Natural killer cell (primary cell): ENCODE measurements at regions not wholly inside any gene's neighbourhood (a gene's known extent, or its start where the extent isn't known, plus 50 kb on each side); places are given as distances from the start of the nearest gene placed in this dataset.
"Not testable (repeated sequence)": the region's sequence is repeated elsewhere in the genome, so short reads cannot be mapped to it uniquely, and the experiment has no call there.

Experiments used
- ATAC-seq, 3 donors: fragments of 150-1000 bp in 2 of 3; fragments of 200-7000 bp in 1 of 3; cut with Tn5 transposase; 1 replicate in 1 of 3; 2 replicates in 2 of 3; pipeline ENCODE4 v1.10.0; 2021; ENCODE audit warnings: mild to moderate bottlenecking in 2 of 3, moderate library complexity in 2 of 3
- DNase-seq, 2 donors: peaks; one replicate each; pipeline versions ENCODE4 v3.0.0 to v3.0.0-alpha.2; 2013 to 2021; ENCODE audit warnings: mixed read lengths in 1 of 2
- H3K27ac ChIP-seq: one replicate; pipeline ENCODE4 v1.5.1; 2013; ENCODE audit warnings: mild to moderate bottlenecking, low read length
- H3K27me3 ChIP-seq: one replicate; pipeline ENCODE4 v1.6.1; 2013; ENCODE audit warnings: low read length; ENCODE audit not compliant: control insufficient read depth, insufficient read depth
- H3K36me3 ChIP-seq: one replicate; pipeline ENCODE4 v1.6.1; 2013; ENCODE audit warnings: low read length; ENCODE audit not compliant: control insufficient read depth, insufficient read depth
- H3K4me1 ChIP-seq: one replicate; pipeline ENCODE4 v1.6.1; 2013; ENCODE audit warnings: low read length; ENCODE audit not compliant: control insufficient read depth, insufficient read depth
- H3K4me3 ChIP-seq: one replicate; pipeline ENCODE4 v1.5.1; 2013; ENCODE audit warnings: low read length
- H3K9me3 ChIP-seq: one replicate; pipeline ENCODE4 v1.6.1; 2013; ENCODE audit warnings: low read length; ENCODE audit not compliant: control insufficient read depth, insufficient read depth
- H3K27ac Mint-ChIP-seq, 2 donors: one replicate each; pipeline ENCODE4 v1.8.0; 2022; ENCODE audit warnings: mild to moderate bottlenecking in 2 of 2, mixed read lengths in 2 of 2, moderate library complexity in 1 of 2
- H3K27me3 Mint-ChIP-seq, 2 donors: one replicate each; pipeline ENCODE4 v1.8.0; 2022; ENCODE audit warnings: low read depth in 2 of 2, mixed read lengths in 2 of 2
- H3K36me3 Mint-ChIP-seq: one replicate; pipeline ENCODE4 v1.8.0; 2022; ENCODE audit warnings: mixed read lengths
- H3K4me1 Mint-ChIP-seq, 2 donors: one replicate each; pipeline ENCODE4 v1.8.0; 2022; ENCODE audit warnings: mixed read lengths in 2 of 2
- H3K4me3 Mint-ChIP-seq: one replicate; pipeline ENCODE4 v1.8.0; 2022; ENCODE audit warnings: mild to moderate bottlenecking, moderate library complexity, mixed read lengths
- H3K9me3 Mint-ChIP-seq, 2 donors: one replicate each; pipeline ENCODE4 v1.8.0; 2022; ENCODE audit warnings: mixed read lengths in 2 of 2
- whole genome bisulfite sequencing: methylation state at CpG from one replicate; pipeline ENCODE4 v1.1.7; 2013; ENCODE audit warnings: missing lambda C conversion rate; ENCODE audit not compliant: insufficient coverage; 5-methylcytosine and 5-hydroxymethylcytosine counted together
- intact Hi-C: fragments of 100-400 bp; cut with micrococcal nuclease; formaldehyde crosslinking; loops from one replicate; pipeline ENCODE4 v1.14.2; 2022
- TF ChIP-seq, protein P1 (sequence below): fragments of 200-600 bp; IDR thresholded peaks from one replicate; pipeline ENCODE4 v1.8.0; 2022; ENCODE audit warnings: antibody characterized with exemption

DNA sequence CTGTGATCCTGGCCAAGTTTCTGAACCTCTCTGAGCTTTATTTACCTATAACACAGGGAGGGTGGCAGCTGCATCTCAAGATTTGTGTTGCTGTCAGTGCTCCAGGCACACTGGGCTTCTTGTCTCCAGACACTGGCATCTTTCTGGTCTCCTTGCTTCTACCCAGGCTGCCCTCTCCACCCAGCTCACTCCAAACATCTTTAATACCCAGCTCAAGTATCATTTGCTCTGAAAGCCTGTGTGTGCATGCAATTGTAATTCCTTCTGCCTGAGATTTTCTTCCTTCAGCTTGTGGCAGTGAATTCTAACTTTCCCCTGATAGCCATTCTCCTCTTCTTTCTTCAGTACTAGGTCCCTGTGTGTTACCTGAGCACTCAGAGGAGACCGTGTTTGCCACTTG is 50.7 kb upstream of the USP7 start:
- Mint-ChIP-seq H3K36me3 (peaks cover 9% of the 10 kb centered on the region), H3K4me1 (no peaks in the 10 kb centered on the region), H3K27me3 (peaks cover 7% of the 10 kb centered on the region in 2 donors), H3K4me3 (no peak overlapping the region), H3K27ac (no peak overlapping the region), H3K9me3 (peaks cover 0 to 5% of the 10 kb centered on the region in 2 donors)
- Histone ChIP-seq H3K4me1 (no peaks in the 10 kb centered on the region), H3K4me3 (no peak overlapping the region), H3K27me3 (no peaks in the 10 kb centered on the region), H3K27ac (no peak overlapping the region), H3K36me3 (no peaks in the 10 kb centered on the region), H3K9me3 (peaks cover 8% of the 10 kb centered on the region)
- 100% methylated on average over 1 of the region's 1 CpG for WGBS
- ATAC-seq, result no peak
- DNase-seq, result no peak
- intact Hi-C loops, result no loop called here
- TF ChIP-seq, protein P1, sequence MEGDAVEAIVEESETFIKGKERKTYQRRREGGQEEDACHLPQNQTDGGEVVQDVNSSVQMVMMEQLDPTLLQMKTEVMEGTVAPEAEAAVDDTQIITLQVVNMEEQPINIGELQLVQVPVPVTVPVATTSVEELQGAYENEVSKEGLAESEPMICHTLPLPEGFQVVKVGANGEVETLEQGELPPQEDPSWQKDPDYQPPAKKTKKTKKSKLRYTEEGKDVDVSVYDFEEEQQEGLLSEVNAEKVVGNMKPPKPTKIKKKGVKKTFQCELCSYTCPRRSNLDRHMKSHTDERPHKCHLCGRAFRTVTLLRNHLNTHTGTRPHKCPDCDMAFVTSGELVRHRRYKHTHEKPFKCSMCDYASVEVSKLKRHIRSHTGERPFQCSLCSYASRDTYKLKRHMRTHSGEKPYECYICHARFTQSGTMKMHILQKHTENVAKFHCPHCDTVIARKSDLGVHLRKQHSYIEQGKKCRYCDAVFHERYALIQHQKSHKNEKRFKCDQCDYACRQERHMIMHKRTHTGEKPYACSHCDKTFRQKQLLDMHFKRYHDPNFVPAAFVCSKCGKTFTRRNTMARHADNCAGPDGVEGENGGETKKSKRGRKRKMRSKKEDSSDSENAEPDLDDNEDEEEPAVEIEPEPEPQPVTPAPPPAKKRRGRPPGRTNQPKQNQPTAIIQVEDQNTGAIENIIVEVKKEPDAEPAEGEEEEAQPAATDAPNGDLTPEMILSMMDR, result no peak

DNA sequence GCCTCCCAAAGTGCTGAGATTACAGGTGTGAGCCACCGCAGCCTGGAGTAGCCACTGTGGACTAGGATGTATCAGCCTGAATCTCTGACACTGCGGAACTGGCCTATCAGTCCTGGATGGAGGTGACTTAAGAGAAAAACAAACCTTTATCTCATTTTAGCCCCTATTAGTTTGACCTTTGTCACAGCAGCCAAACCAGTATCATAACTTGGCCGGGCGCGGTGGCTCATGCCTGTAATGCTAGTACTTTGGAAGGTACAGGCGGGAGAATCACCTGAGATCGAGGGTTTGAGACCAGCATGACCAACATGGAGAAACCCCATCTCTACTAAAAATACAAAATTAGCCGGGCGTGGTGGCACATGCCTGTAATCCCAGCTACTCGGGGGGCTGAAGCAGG is 51.8 kb upstream of the USP7 start:
- H3K27ac ChIP-seq, result no peak overlapping the region
- WGBS, result 98% methylated on average over 7 of the region's 10 CpGs
- no peak overlapping the region for H3K4me3 ChIP-seq
- Mint-ChIP-seq H3K27ac (no peak overlapping the region), H3K9me3 (peaks cover 0 to 5% of the 10 kb centered on the region in 2 donors), H3K4me1 (no peaks in the 10 kb centered on the region), H3K36me3 (peaks cover 9% of the 10 kb centered on the region), H3K27me3 (peaks cover 7% of the 10 kb centered on the region in 2 donors), H3K4me3 (no peak overlapping the region)
- H3K9me3 ChIP-seq, result peaks cover 8% of the 10 kb centered on the region
- no peaks in the 10 kb centered on the region for H3K36me3 ChIP-seq
- intact Hi-C loops, result no loop called here
- no peaks in the 10 kb centered on the region for H3K4me1 ChIP-seq
- ATAC-seq (no peak), DNase-seq (no peak)
- TF ChIP-seq, protein P1, result no peak
- no peaks in the 10 kb centered on the region for H3K27me3 ChIP-seq

DNA sequence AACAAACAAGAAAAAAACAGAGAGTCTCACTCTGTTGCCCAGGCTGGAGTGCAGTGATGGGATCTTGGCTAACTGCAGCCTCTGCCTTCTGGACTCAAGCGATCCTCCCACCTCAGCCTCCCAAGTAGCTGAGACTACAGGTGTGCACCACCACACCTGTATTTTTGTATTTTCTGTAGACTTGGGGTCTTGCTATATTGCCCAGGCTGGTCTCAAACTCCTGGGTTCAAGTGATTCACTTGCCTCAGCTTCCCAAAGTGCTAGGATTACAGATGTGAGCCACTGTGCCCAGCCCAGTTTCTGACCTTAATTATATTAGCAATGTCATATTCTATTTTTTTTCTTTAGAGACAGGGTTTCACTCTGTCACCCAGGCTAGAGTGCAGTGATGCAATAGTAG is 52.3 kb upstream of the USP7 start:
- DNase-seq, H3K27ac Mint-ChIP-seq, H3K4me1 ChIP-seq, H3K27ac ChIP-seq, intact Hi-C loops, H3K4me3 Mint-ChIP-seq, H3K27me3 Mint-ChIP-seq, H3K36me3 ChIP-seq, ATAC-seq, H3K4me1 Mint-ChIP-seq, H3K4me3 ChIP-seq, H3K9me3 ChIP-seq, H3K27me3 ChIP-seq, H3K36me3 Mint-ChIP-seq, H3K9me3 Mint-ChIP-seq: not testable (repeated sequence)
- WGBS, result 100% methylated on average over 1 of the region's 1 CpG

DNA sequence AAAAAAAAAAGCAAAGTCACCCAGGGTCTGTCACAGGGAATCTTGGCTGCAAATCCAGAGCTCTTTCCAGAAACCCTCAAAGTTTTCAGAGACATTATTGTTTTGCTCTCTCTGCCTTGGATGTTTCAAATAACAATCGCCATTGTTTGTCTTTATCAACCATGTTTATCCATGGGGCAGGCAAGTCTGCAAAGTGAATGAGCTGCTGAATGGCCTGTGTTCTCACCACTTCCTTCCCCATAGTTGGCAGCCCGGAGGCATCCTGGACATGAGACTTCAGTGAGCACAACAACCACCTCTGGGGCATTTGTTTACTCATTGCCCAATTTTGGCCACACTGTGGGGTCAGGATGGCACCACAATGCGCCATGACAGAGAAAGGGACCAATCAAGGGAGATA is 53.1 kb upstream of the USP7 start:
- TF ChIP-seq, protein P1, result no peak
- peaks cover 8% of the 10 kb centered on the region for H3K9me3 ChIP-seq
- no peaks in the 10 kb centered on the region for H3K27me3 ChIP-seq
- no peaks in the 10 kb centered on the region for H3K36me3 ChIP-seq
- no peaks in the 10 kb centered on the region for H3K4me1 ChIP-seq
- peaks cover 0 to 5% of the 10 kb centered on the region in 2 donors for H3K9me3 Mint-ChIP-seq
- H3K27ac ChIP-seq, result no peak overlapping the region
- H3K36me3 Mint-ChIP-seq, result peaks cover 9% of the 10 kb centered on the region
- WGBS, result 49% methylated on average over 3 of the region's 3 CpGs
- no peak overlapping the region for H3K4me3 ChIP-seq
- ATAC-seq (no peak), DNase-seq (no peak)
- intact Hi-C loops, result no loop called here
- H3K4me3 Mint-ChIP-seq, result no peak overlapping the region
- H3K27me3 Mint-ChIP-seq, result peaks cover 7 to 11% of the 10 kb centered on the region in 2 donors
- no peak overlapping the region for H3K27ac Mint-ChIP-seq
- no peaks in the 10 kb centered on the region for H3K4me1 Mint-ChIP-seq
